Brain pericyte (primary cell): ENCODE measurements at regions not wholly inside any gene's neighbourhood (a gene's known extent, or its start where the extent isn't known, plus 50 kb on each side); places are given as distances from the start of the nearest gene placed in this dataset.
A peak's percentile ranks its signal among the peaks of the same experiment; 100 is the strongest.
"Not testable (repeated sequence)": the region's sequence is repeated elsewhere in the genome, so short reads cannot be mapped to it uniquely, and the experiment has no call there.

Source experiments
- DNase-seq: peaks from one replicate; pipeline ENCODE4 v3.0.0-alpha.2; 2012; ENCODE audit warnings: low read depth, low spot score

DNA sequence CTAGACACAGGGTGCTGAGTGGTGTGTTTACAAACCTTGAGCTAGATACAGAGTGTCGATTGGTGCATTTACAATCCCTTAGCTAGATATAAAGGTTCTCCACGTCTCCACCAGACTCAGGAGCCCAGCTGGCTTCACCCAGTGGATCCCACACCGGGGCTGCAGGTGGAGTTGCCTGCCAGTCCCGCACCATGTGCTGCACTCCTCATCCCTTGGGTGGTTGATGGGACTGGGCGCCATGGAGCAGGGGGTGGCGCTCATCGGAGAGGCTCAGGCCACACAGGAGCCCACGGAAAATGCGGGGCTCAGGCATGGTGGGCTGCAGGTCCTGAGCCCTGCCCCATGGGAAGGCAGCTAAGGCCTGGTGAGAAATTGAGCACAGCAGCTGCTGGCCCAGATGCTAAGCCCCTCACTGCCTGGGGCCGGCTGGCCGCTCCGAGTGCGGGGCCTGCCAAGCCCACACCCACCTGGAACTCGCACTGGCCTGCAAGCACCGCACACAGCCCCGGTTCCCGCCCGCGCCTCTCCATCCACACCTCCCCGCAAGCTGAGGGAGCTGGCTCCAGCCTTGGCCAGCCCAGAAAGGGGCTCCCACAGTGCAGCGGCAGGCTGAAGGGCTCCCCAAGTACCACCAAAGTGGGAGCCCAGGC lies 418.4 kb downstream of the KIF20B start:
- DNase-seq, result not testable (repeated sequence)

DNA sequence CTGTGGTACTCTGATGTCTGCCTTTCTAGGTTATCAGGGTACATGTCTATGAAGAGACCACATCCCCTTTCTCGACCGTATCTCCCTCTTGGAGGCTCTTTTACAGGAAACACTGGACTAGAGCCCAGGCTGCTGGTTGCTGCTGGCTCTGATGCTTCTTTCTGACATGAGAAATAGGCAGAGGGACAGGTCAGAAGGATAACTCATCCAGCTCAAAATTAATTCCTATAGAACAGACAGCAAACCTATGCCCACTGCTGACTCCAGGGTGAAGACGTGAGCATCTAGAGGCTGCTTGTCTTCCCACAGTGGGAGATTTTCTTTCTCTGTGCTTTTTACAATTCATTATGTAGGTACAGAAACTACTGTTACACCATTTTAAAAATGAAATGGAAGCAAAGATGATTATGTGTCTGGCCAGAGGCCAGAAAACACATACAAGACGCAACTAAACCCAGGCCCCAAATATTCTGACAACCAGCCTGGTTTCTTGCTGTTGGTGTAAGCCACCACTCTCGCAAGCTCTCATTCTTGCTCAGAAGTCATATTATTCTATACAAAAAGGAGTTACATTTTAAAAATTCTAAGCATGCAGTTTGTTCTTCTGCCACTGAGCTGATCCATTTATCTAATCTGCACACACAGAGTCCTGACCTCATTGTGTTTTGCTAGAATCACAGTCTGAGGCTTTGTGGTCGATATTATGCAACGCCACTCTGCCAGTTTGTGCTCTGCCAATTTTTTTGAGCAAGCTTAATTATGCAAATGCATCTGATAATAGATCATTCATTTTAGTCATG lies 424.3 kb downstream of the KIF20B start:
- no peak for DNase-seq

- no peak for DNase-seq
These were observed 424.8 kb downstream of the KIF20B start for GRCh38 chr10:90126256-90126595.

DNA sequence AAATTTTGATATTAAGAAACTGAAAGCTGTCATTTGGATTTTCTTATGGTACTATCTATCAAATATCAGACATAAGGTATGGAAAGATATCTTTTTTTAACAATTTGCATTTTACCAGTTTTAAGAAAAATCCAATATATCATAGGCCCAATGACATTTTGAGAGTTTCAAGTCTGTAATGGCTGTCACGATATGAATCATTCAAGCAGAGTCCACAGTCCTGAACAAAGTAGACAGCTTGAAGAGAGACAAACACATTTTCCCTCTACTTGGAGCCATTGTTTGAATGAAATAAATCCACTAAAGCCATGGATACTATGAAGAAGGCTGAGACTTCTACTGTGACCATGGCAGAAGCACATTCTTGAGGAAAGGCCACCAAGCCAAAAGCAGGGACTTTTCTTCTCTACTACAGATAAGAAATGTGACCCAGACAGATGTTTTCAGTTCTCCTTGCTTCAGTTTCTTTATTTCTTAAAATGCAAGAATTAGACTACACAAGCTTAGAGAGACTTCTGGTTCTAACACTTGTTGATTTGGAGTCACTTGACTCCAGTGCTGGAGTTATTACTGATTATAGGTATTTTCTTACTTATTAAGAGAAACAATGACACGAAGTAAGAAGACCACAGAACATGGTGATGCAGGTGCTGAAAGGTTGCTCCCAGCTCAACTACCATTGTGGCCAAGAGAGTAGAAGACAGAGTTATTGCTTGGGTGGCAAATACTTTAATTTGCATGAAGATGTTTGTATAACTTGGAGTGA lies 429.1 kb downstream of the KIF20B start:
- no peak for DNase-seq

DNA sequence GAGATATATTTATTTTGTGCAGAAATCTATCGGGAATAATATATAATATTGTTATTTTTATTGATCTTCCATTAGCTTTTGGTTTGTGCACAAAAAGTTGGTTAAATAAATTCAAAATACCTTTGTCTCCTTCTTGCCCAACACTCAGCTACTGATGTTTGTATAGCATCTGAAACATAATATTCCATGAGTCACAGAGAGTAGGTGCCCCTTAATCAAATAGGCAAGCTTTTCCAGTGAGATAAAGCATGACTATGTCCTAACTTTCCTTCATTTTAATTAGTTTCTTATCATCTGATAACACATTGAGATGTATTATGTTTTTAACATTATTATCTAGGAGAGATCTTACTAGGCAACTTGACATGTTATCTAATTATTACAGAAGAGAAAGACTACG lies 432.2 kb downstream of the KIF20B start:
- DNase-seq, result no peak

- no peak for DNase-seq
These were observed 435.4 kb downstream of the KIF20B start for GRCh38 chr10:90136731-90137316.

GRCh38 chr10:90138844-90139243 lies 437.5 kb downstream of the KIF20B start:
- DNase-seq, result no peak

DNA sequence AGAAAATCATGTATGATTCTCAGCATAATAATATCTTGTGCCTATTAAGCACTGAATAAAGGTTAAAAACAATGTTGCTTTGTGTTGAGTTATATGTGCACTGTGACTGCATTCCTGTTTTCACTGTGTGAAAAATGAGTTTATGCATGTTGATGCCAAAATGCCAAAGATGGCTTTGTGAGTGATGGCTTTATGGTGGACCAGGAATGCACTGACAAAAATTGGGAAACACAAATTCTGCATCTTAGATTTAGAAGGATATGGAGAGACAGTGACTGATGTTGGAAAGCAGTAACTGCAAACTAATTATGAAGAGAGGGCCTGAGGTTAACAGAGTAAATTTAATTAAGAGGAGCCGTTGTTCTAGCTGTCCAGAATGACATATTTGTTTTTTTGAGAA lies 440.4 kb downstream of the KIF20B start:
- DNase-seq, result no peak

- DNase-seq, result no peak
These were observed 442.5 kb downstream of the KIF20B start for GRCh38 chr10:90143937-90144336.

GRCh38 chr10:90148116-90148855 lies 446.9 kb downstream of the KIF20B start:
- no peak for DNase-seq

DNA sequence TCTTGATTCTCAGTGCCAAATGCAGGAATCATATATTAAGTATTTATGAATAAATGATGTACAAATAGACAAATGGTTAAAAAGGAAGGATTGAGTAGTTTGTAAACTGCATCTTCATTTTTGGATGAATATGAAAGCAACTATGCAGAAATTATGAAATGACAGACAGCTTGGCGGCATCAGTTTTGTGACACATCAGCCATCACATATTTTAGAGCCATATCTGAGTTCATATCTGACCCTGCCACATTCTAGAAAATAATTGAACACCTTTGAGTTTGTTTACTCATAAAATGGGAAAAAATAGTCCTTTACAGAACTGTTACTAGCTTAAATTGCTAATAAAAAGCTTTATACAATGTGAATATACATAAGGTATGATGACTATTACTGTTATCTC lies 448.2 kb downstream of the KIF20B start:
- DNase-seq, result no peak

DNA sequence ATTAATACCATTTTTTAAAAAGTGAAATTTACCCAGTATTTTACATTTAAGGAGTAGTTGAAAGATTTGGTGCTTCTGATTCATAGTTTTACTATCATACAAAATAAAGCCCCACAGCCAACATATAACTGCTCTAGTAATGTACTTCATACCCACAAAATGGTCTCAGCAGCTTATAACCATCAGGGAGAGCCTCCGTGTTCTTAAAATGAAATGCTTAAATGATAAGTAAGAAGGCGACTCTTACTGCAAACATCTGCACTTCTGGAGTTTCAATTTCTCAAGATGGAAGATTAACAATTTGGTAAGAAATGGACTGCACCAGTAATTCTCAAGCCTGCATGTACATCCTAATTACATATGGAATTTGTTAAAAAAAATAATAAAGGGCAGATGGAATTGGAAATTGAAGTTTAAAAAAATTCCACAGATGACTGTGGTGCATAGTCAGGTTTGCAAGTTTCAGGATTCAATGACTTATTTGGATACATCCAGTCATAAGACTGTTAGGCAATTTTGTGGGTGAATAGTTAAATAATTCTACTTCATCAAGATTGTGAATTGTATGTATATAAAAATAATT lies 461.0 kb downstream of the KIF20B start:
- DNase-seq, result no peak

- DNase-seq, result peak; percentile 29
These were observed 466.0 kb downstream of the KIF20B start for GRCh38 chr10:90167174-90168064.

GRCh38 chr10:90168244-90168643 lies 466.9 kb downstream of the KIF20B start:
- DNase-seq, result no peak

DNA sequence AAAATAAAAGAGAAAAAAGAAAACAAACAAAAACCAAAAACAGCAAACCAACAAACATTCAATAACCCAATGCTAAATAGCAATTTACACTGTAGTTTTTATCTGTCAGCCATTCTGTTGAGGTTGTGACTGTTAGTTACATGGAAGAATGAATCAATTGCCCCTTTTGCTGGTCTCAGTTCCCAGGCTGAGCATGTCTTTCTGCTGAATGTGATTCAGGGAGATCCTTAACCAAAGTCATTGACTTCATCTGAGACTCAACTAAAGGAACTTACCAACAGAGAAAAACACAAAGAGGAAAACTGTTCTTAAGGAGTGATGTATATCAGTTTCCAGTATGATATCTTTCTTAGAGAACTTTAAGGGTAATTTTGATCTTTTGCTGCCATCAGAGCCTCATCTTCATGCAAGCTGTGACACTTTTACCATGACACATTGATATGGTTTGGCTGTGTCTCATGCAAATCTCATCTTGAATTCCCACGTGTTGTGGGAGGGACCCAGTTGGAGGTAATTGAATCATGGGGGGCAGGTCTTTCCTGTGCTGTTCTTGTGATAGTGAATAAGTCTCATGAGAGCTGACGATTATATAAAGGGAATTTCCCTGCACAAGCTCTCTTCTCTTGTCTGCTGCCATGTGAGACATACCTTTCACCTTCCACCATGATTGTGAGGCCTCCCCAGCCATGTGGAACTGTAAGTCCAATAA lies 469.8 kb downstream of the KIF20B start:
- DNase-seq, result no peak

DNA sequence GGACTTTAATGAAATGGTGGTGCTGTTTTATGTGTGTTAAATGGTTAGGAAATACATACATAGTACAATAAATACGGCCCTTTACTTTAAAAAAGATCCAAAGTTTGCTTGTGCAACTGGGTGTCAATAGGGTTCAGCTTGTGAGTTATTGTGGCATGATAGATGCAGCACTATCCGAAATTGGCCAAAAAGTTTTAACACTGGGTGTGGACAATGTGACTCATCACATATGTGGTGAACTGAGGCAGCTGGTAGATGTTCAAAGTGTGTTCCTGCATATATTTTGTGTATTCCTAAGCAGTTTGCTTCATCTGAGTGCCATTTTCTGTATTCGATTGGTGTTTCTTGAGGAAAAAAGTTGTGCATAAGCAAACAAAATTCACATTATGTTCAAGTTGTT lies 473.1 kb downstream of the KIF20B start:
- no peak for DNase-seq

- DNase-seq, result no peak
These were observed 473.8 kb downstream of the KIF20B start for GRCh38 chr10:90175161-90175681.

DNA sequence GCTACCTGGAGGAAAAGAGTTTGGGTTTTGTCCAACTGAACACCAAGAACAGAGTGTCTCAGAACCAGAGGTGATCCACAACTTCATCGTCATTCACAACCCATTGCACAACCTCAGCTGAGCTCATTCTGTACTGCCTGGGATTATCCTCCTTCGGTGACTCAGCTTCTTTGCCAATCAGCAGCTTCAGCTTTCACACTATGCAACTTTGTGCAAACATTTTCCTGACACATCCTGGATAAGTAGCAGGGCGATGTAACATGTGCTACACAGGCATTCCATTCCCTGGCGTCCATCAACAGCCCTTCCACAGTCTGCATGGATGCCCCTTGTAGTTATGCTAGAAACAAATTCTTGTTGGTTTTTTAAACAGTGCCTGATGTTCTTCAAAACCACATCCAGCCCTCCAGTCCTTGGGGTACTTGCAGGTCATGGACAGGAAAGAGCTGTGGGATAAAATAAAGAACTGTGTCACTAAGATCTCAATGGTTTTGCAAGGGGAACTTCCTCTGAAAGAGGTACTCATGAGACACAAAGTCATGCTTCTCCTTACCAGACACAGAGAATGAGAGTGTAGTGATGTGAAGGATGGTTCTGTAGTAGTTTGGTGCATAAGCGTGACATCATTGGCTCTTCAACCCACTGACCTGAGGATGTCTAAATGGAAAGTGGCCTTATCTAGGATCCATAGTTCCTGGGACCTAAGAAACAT lies 478.5 kb downstream of the KIF20B start:
- peak; percentile 31 for DNase-seq
